ENCODE measurements at regions not wholly inside any gene's neighbourhood (a gene's known extent, or its start where the extent isn't known, plus 50 kb on each side); places are given as distances from the start of the nearest gene placed in this dataset.

DNA sequence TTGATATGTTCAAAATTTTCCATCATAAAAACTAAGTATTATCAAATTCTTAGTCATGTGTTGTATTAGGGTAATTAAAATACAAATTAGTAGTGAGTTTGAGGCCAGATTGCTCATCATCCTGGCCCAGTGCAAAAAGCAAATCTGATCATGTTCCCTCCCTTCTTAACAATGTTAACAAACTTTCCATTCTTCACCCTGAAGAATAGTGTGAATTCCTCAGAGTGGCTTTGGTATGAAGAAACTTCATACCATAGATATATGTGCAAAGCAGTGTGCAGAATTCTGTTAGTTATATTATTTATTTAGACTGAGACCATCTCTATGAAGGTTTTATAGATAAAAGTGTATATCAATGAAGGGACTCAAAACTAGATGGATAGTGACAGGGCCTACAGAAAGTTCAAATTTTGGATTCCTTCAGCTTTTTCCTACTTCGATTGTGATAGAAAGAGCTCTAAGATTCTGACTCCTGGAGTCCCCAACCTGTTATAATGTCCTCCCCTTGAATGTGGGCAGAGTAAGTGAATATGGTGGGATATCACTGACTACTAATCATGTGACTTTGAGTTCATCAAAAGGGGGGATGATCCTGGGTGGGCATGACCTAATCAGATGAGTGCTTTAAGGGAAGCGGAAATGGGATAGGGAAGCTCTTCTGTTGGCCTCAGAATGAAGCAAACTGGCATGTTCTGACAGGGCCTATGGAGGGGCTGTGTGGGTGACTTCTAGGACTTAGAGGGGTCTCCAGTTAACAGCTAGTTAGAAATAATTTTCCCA, 271.4 kb downstream of the BTG1 start:
- TF ChIP-seq CTCF (IDR thresholded peaks at IDR 0.05; ENCODE audit: borderline replicate concordance, extremely low read depth, low read length, poor library complexity, severe bottlenecking) (no peak), EZH2 (IDR thresholded peaks at IDR 0.05; ENCODE audit: borderline replicate concordance, low read depth, low read length, severe bottlenecking) (no peak)
